Right lobe of liver (tissue), 4 donors: ENCODE measurements at regions not wholly inside any gene's neighbourhood (a gene's known extent, or its start where the extent isn't known, plus 50 kb on each side); places are given as distances from the start of the nearest gene placed in this dataset.

Source experiments
- CTCF ChIP-seq, 4 donors: fragments of 200-600 bp in 3 of 4; fragments of 450-650 bp in 1 of 4; IDR thresholded peaks; one replicate each; pipeline versions ENCODE4 v1.5.1 to v1.8.0; 2016 to 2022; ENCODE audit warnings: antibody characterized with exemption in 4 of 4, mild to moderate bottlenecking in 2 of 4
- POLR2A ChIP-seq: fragments of 450-650 bp; IDR thresholded peaks from one replicate; pipeline ENCODE4 v1.6.1; 2017; ENCODE audit warnings: antibody characterized with exemption, mild to moderate bottlenecking
- donor health status: DM: no; HTN: no; CAD: no.
- donor health status: DM: no; HTN: no; CAD: no.
- donor health status: DM: no; HTN: yes; CAD: no.

GRCh38 chr11:97977726-97978125, 1043.0 kb upstream of the CNTN5 start:
- TF ChIP-seq CTCF (IDR thresholded peaks at IDR 0.05) (no peak), POLR2A (no peak)
